GM19043 (cell line): ENCODE measurements at regions not wholly inside any gene's neighbourhood (a gene's known extent, or its start where the extent isn't known, plus 50 kb on each side); places are given as distances from the start of the nearest gene placed in this dataset.

ENCODE experiments used
- ATAC-seq: cut with Tn5 transposase; IDR thresholded peaks from one replicate; pipeline ENCODE4 v1.9.1; 2021; ENCODE audit warnings: low read depth; ENCODE audit not compliant: unreplicated experiment

DNA sequence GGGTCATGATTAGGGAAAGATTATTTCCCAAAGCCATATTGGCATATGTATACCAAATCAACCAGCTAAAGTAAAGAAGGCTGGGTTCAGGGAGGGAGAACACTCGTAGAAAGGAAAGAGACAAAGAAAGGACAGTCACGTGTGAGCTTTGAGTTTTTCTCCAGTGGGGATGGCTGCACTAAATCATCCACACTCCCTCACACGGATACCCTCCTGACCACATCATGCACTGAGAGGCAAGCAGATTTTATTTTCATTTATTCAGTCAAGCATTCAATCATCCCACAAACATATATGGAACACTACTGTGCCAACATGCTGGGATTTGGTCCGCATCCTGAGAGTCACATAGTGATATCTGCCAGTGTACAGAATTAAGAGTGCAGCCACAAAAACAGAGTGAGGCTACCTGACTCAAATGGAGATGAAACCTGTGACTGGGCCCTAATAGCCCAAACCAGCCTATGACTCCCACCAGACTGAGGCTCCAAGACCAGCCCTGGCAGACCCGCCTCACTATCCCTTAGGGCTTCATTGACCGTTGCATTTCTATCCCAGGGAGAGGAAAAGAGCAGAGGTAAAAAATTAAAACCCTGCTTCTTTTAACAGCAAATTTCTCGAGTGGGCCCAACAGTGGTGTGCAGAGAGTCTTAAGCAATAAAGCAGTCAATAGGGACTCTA, 155.9 kb downstream of the BARHL2 start:
- ATAC-seq, result no peak

DNA sequence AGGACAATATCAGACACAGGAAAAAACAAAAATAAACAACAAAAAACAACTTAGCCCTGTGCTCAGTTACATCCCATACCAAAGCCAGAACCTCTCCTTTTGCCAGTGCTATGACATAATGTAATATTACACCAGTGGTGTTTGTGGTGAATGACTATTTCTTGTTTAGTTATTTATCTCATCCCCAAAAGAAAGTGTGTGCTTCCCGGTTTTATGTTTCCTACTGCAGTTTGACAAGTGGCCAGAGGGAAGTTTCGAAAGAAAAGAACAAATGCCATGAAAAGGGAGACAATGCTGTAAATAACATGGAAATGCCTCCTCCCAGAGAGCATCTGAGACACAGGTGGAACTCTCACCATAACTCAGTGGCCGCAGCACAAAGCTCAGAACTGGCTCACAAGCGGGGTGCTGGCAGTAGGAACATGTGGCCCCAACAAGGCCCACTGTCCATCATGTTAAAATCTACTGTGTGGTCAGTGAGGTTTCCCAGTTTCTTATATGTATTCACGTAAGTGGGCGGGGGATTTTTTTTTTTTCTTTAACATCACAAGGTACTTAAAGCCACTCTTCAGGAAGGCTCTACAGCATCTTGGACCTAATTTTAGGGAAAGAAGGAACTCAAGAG, 158.2 kb downstream of the BARHL2 start:
- no peak for ATAC-seq

DNA sequence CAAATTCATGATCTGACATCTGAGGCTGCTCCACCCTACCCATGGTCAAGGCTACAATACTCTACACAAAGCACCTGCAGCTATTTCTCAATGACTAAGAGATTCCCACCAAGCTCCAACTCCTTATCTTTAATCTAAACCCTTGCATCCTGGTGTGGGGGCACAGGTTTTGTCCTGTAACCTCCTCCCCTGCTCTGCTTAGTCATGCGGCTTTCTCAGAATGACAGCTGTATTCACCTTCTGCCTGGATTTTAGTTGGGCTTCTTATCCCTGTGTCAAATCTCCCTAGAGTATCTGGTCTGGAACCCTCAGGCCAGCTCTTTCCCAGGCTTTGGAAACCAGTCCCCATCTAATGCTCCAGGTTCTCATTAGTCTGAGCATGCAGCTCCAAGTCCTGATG, 159.0 kb downstream of the BARHL2 start:
- ATAC-seq, result no peak

DNA sequence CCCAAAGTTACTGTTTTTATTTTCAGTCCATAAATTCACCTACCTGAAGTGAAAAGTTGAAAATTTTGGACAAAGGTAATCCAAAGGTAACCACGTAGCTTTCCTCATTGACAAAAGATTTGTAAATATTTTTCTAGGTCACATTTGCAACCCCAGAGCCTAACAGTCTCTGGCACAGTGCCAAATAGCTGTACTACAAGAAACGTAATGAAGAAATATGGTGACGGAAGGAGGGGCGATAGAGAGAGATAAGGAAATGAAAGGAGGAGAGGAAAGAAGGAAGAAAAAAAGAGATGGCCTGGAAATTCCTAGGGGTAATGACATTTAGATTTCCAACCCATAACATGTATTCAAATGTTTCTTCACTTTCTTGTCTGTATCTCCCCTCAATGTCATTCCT, 159.4 kb downstream of the BARHL2 start:
- no peak for ATAC-seq

DNA sequence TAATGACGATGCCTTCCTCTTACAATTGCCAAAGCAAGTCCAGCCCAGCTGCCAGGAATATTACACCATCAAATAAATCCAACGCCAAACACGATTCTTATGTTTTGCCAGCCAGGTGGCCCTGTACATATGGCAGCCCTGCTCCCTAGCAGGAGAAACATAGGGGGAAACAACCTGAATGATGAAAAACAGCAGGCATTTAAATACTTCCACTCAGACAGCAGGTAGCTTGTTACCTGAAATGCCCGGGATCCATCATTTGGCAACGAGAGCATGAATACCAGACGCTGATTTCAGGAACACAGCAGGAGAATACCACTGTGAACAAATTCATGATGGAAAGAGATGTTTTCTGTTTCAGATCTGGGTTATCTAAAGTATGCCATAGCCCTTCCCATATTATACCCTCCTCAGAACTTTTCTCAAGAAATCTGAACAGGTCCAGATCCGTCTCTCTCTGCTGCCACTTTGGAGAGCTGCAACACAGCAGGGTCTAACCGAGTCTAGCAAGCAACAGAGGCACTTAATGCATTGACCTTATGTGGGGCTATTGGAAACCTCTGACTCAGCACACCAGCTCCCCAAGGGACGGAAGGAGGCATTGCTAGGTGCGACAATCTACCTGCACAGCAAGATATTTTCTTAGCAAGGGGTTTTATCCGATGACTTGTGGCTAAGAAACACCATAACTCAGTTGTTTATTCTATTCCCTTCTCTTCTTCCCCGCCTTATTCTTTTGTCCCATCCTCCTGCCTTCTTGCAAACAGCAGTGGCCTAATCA, 166.3 kb downstream of the BARHL2 start:
- no peak for ATAC-seq

DNA sequence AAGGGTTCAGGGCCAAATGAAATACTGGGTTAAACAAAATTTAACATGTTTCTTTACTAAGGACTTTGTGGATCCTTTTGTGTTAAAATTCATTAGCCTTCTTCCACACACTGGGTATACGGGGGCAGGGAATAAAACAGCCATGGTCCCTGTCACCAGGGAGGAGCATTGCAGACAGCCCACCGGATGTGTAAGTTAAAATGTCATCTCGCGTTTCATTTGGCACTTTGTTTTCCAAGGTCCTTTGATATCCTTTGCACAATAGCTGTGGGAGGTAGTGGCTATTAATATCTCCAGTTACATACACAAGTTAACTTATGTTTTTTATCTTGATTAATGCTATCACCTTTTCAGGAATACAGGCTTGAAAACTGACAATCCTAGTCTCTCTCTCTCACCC, 172.7 kb downstream of the BARHL2 start:
- no peak for ATAC-seq

DNA sequence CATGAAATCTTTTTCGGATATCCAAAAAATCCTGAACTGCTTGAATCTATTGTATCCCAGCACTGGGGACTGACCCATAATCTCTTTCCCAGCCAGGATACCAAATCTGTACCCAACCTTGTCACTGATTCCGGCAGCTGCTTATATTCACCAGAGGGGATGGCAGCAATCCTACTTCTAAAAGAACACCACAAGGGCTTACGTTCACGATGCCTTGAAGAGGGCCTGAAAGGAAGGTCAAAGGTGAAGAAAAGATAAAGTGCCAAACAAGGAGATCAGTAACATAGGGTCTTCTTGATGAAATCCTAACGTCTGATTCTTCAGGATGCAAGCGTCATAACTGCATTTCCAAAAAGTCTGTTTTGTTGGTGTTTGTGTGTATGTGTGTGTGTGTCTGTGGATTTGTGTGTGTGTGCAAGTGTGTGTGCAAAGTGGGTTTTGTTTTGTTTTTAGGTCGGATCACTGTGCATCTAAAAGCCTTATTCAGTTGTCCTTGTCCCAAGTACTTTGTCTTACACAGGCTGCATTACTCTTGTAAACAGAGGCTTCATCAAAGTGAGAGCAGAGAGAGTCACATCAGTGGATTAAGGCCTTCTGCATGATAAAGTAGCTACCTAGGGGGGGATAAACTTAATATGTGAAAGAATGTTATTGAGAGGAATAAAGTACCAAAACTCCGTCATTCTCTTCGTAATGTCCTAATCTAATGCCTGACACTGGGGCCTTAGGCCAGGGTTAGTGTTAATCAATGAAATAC, 179.3 kb downstream of the BARHL2 start:
- ATAC-seq, result no peak

DNA sequence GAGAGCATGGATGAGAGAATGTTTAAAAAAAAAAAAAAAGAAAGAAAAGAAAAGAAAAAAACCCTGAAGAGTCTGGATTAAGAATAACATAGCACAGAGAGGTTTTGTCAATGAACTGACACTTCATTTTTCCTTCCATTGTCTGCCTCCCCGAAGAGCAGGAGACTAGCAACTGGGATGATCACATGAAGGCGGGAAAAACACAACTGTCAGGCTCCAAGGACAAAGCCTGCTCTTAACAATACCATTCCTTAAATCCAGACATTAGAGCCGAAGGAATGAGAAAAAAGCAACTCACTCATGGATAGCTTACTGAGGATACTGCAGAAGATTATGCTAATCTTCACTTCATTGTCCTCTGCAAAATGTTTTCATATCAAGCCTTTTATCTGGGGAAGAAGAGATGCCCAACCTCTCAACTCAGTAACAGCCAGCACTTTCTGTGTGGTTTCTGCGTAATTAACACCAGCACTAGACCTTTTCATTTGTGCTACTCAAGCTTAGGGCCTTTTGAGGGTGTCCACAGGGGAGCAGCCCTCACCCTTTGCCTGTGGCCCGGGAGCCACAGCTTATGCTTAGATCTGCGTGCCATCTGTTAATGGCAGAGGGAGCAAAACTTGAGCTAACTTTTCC, 182.3 kb downstream of the BARHL2 start:
- no peak for ATAC-seq

DNA sequence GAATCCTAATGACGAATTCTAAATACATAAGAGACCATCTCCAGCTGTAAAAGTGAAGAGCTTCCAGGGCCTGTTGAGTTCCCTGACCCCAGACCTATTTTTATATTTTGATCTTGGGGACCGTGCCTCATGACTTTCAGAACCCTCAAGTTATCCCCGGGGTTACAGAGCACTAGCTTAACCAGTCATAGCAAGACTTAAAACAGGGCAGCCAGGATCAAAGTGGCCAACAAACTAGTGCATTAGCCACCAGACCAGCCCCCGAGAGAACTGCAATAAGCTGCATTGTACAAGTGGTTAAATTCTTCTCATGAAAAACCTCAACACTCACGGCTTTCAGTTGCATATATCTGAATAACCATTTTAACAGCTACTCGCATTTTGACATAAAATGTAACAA, 183.0 kb downstream of the BARHL2 start:
- no peak for ATAC-seq

DNA sequence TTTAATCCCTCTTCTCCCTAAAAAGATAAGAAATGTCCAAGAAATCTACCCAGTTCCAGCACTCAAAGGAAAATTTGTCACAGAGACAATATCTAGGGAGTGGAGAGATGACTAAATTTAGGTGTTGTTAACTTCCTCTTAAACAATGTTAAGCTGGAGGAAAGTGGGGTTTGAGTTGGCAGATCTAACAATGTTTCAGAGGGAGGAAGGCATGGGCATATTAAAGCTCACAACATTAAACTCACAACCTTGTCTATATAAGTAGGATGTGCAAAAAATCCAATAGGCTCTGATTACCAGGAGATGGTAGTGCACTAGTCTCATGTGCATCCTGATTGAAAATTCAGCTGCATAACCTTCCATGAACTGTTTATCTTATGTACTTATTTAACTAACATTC, 190.1 kb downstream of the BARHL2 start:
- ATAC-seq, result no peak

DNA sequence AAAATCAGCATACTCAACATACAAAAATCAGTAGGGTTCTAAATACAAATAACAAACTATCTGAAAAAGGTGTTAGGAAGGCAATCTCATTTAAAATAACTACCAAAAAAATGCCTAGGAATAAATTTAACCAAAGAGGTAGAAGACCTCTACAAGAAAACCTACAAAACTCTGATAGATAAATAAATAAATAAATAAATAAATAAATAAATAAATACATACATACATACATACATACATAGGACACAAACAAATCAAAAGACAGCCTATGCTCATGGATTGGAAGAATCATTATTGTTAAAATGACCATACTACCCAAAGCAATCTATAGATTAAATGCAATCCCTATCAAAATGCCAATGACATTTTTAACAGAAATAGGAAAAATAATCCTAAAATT, 194.7 kb downstream of the BARHL2 start:
- no peak for ATAC-seq

DNA sequence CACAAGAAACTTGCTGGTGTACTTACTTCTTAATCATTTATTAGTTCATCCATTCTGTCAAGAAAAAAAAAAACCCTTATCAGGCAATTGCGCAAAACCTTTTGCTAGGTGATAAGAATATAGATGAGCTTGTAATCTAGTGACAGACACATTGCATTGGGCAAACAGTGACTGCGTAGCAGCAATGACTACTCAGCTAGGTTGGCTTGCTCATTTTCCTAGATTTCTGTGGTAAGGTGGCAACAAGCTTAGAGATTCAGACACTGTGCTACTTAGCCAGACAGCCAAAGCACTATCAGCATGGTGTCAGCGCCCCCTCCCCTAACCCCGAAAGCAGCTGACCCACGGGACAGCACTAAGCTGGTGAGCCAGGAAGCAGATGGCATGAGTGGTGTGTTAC, 203.1 kb downstream of the BARHL2 start:
- ATAC-seq, result no peak

DNA sequence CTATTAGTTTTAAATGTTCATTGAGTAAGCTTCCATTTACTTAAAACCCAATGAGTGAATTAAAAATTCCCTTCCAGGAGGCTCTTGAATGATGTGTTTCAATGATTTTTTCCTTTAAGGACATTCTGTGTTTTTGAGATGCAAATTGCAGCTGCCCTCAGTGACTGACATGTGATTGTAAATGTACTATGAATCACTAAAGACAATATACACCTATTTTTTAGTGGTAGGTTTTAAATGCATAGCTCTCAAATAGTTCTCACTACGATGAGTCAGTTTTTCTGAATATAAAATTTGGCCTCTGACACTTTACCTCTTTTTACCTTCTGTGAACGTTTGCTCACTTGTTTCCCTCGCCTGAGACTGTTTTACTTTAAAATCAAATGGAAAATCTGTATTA, 204.7 kb downstream of the BARHL2 start:
- no peak for ATAC-seq

DNA sequence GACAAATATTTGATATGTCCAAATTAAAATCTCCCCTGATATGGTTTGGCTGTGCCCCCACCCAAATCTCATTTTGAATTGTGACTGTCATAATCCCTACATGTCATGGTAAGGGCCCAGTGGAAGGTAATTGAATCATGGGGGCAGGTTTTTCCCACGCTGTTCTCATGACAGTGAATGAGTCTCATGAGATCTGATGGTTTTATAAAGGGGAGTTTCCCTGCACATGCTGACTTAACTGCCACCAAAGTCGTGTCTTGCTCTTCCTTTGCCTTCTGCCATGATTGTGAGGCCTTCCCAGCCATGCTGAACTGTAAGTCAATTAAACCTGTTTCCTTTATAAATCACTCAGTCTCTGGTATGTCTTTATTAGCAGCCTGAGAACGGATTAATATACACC, 207.0 kb downstream of the BARHL2 start:
- ATAC-seq, result no peak

DNA sequence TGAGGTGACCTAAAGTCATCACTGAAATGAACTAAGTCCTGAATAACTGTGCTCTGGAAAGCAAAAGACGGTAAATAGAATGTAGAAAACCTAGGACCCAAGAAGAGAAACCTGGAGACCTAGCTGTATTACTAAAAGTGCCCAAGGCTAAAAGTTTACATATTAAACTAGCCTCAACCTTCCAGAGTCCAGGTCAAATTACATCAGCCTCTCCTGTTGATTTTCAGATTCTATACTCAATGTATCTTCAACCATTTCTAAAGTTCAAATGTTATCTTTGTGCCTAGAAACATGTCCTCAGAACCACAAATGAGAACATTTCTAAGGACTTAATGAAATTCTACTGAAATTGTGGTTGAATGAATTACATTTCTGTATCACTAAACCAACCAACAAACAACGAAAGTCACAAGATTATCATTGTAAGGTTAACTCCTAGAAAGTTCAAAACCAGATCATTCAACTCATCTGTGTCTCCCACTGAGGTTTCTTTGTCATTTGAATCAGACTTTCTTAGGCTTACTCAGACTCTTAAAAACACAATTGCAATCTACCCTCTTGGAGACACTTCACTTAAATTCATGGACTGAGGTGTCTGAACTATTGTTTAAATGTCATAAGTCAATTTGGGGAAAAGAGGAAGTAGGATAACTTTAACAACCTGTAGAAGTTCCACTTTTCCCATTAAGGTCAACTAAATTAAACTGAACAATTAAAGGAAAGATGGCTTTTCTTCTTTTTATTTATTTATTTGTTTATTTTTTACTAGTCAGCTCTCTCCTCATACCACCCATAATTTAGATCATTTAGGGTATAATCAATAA, 207.7 kb downstream of the BARHL2 start:
- no peak for ATAC-seq

DNA sequence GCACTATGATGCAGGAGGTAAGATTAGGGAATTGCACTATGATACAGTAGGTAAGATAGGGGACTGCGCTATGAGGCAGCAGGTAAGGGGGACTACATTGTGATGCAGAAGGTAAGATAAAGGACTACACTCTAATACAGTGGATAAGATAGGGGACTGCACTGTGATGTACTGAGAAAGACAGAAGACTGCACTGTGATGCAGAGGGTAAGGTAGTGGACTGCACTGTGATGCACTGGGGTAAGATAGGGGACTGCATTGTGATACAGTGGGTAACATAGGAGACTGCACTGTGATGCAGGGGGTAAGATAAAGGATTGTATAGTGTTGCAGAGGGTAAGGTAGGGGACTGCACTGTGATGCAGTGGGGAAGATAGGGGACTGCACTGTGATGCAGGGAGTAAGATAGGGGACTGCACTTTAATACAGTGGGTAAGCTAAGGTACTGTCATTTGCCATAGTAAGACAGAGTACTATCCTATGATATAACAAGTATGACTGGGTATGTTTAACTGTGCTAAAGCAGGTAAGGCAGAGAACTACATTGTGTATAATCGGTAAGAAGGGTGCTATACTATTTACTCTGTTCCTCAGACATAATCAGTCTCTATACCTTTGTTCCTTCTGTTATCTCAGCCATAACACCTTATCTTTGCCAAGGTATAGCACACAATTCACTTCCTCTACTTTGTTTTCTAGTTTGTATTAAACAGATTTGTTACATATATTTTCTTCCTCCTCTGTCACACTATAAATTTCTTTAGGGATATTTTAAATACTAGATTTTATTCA, 208.5 kb downstream of the BARHL2 start:
- ATAC-seq, result no peak

DNA sequence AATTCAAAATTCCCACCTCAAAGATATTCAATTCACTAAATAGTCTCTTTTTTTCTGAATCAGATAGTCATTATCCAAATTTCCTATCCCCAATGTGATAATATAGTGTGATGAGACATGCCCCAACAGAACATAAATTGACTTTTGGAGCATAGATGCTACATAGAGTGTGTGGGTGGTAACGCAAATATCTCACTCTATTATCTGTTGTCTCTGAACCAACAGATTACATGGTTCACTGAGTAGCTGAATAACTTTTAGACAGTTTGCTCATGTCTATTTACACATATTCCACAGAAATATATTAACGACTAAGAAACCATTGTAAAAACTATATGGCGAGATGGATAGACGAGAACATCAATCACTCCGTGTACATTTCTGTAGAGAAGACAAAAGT, 209.9 kb downstream of the BARHL2 start:
- ATAC-seq, result no peak

DNA sequence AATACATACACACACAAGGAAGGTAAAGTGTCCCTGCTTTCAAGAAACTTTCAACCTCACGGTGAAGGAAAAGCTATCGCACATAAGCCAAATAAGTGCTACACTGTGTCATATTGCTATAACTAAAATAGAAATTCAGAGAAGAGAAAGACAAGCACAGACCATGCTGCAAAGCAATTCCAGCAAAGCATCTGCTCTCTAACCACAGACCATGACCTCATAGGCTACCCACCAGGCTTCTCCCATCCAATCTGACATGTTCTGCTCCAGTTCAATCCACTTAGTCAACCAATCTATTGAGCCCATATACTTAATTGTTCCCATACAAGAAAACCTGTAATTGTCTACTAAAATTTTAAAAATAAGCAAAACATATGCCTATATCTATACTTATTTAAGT, 211.3 kb downstream of the BARHL2 start:
- no peak for ATAC-seq

DNA sequence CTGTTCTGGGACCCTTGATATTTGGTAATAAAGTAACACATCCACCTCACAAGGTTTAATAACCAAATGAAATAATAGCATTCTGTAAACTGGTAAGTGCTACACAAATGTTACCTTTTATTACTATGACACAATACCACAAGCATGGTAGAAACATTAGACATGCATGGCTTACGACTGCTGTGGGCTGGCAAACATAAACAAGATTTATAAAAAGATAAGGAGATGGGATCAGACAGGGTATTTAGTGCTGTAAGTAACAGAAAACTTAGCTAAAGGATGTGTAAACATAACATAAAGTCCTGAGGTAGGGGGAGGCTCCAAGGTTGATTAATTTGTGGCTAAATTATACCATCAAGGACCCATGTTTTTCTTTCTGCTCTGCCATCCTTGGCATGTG, 212.6 kb downstream of the BARHL2 start:
- ATAC-seq, result no peak
